ENCODE measurements at regions not wholly inside any gene's neighbourhood (a gene's known extent, or its start where the extent isn't known, plus 50 kb on each side); places are given as distances from the start of the nearest gene placed in this dataset.

DNA sequence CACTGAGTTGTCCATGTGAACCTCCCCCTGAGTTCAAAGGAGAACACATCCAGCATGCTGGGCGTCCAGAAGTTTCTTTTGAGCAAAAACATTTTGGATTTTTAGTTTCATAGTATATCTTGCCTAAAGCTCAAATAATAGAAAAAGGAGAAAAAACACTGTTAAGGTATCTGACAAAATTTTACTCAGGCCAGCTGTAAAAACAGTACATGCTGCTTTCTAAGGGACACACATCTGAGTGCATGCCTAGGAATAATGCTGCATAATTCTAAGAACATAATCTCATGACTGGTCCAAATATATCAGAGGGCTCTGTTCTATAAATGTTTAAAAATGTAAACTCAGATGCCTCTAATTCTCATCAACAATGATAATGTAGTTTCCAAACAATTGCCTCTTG, 561.3 kb upstream of the INTU start:
- no peak for DNase-seq (ENCODE audit: low read depth)

DNA sequence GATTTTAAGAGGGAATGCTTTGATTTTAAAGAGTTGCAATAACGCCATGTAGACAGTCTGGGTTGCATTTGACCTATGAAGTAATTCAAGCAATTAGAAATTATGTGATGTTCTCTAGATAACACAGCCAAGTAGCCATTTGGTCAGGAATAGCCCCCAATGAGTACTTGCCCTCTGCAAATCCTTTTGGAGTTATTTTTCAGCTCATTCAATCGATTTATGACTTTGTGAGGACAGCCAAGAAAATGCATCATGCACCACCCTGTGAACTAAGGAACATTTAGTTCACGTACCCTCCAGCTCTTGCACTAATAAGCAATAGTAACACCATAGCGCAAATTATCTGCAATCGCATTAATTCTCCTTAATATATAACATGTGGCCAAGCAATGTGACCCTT, 552.6 kb upstream of the INTU start:
- no peak for DNase-seq (ENCODE audit: low read depth)

GRCh38 chr4:127081041-127081440, 551.7 kb upstream of the INTU start:
- no peak for DNase-seq (ENCODE audit: low read depth)

DNA sequence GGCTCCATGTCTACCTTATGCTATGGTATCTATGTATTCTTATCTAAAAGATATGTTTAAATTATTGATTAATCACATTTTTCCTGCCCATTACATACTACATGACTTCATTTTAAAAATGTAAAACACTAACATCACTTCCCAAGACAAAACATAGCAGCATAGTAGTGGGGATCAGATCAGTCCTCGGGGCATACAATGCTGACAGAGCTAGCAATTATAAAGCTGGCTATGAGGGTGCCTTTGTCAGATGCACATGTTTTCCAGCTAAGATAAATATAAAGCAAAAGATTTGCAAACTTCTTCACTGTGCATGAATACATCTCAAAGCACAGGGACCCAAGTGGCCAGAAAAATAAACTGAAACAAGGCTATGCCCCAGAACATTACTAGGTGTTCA, 549.8 kb upstream of the INTU start:
- DNase-seq (ENCODE audit: low read depth) = no peak

DNA sequence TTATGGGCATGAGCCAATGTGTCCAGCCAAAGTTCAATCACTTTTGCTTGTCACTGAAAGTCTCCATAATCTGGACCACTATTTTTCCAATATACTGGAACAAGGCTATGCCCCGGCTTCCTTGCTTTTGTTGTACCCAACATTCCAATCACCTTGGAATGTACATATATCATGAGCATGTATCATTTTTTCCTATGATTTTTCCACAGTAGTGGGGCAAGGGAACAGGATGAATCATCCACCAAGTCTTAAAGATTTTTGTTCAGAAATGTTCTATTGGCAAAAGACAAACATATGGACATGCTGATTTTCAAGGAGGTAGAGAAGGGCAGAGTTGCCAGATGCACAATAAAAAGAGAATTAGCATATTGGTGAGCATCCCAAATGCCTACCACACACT, 548.1 kb upstream of the INTU start:
- no peak for DNase-seq (ENCODE audit: low read depth)

DNA sequence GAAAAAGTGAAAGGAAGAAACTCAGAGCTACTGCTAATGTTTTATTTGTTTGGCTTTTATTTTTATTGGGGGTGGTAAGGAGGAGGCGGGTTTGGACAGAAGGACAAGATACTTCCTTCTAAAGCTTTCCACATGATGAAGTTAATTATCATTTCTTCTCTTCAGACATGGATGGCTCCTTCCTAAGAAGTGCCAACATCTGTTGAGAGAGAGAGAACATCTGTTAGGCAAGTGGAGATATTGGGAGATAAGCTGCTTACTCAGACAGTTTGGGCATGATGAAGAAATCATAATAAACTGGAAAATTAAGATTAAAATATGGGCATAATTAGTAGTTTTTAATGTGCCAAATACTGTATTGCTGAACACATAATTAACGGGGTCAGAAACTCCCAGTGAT, 535.7 kb upstream of the INTU start:
- no peak for DNase-seq (ENCODE audit: low read depth)

DNA sequence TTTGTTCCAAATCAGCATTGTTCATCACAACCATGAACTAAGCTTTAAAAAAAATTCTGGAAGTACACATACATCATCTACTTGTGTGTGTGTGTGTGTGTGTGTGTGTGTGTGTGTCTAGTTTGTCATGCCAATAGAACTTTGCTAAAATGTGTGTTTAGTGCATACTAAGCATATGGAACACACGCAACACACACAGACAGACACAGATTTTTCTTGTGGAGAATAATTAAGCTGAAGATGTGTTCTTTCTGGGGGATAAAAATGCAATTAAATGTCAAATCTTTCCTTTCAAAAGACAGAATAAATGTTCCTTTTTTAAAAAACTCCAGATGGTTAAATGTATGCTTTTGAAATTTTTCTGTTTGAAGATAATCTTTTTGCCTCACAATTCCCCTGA, 530.4 kb upstream of the INTU start:
- no peak for DNase-seq (ENCODE audit: low read depth)

DNA sequence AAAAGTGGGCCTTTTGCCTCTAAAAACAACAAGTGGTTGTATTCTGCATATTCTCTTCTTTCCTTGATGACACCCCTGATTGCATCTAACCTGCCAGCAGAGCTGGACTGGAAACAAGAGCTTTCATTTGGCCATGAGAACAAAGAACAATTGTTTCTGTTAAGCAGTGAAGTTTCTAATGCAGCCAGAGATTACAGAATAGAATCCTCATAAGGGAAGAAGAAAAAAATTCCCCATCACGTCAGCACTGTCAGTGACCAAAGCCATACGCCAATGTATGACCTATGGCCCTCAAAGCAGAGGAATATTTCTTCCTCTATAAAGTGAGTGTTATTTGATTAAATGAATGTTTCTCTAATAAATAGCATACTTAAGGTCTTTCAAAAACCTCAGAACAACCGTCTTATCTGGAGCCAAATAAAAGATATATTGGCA, 529.1 kb upstream of the INTU start:
- DNase-seq (ENCODE audit: low read depth) = no peak

DNA sequence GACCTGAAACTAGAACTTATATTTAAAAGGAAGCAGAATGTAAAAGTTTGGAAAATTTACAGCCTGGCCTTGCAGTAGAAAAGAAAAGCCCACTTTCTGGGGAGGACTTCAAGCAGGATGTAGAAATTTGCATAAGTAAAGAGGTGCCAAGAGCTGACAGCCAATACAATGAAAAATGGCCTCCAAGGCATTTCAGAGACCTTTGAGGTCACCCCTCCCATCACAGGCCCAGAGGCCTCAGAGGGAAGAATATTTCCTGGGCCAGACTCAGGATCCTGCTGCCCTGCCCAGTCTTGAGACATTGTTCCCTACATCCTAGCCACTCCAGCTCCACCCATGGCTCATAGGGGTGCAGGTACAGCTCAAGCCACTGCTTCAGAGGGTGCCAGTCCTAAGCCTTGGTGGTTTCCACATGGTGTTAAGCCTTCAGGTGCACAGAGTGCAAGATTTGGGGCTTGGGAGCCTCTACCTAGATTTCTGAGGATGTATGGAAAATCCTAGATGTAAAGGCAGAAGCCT, 518.9 kb upstream of the INTU start:
- no peak for DNase-seq (ENCODE audit: low read depth)

DNA sequence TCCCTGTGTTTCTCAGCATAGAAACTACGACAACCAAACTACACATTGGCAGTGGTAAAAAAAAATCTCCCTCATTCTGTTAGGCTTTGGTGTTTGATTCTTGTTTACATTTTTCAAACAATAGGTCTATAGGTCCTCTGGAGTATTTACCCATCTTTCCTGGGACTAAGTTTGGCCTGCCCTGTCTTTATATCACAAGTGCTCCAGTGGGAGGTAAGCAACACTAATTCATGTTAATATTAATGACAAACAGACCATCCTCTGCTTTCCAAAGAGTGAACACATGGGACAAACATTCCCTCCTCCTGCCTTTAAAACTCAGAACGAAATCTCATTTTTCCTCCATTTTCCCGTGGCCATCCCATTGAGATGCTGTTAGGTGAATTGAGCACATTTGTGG, 514.1 kb upstream of the INTU start:
- no peak for DNase-seq (ENCODE audit: low read depth)

DNA sequence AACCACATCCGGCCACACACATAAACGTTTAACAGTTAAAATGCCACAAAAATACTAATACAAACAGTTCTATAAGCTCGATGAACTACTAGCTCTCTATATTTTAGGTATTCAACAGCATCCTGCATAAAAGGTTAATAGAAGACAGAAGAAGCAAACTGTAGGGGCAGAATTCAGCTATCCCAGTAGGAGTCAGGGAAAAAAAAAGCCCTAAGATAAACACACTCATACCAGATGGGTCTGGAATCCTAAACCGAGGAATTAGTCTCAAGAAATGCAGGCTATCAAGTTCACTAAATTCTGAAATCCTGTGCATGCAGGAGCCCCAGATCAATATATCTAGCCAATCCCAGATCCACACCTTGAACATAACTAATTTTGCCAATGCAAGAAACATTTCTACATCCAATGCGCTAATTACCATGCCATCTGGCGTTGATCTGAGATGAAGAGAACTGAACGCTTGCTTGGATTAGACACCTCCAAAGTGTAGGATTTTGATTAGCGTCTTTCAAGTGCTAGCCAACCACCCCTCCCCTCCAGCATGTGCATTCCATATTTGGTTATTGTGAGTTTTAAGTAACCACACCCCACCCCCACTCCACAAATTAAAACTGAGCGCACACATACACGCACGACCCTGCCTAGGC, 512.2 kb upstream of the INTU start:
- no peak for DNase-seq (ENCODE audit: low read depth)

GRCh38 chr4:127124919-127125318, 507.8 kb upstream of the INTU start:
- DNase-seq (ENCODE audit: low read depth) = no peak

DNA sequence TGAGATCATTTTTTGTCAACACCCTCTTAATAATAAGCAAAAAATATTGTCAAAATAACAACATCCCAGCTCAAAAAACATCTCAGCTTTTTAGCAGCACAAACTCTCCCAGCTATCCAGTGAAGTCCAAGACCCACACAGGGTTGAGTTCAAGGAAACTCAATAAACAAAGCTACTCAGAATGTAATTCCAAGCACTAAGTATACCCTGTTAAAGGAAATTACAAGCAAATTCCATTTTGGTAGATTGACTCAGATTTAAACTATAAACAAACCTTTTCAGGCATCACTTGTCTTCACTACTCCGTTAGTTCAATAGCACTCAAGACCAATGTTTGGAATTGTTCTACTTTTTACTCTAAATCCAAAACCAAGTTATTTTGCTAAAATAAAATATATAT, 506.0 kb upstream of the INTU start:
- no peak for DNase-seq (ENCODE audit: low read depth)

DNA sequence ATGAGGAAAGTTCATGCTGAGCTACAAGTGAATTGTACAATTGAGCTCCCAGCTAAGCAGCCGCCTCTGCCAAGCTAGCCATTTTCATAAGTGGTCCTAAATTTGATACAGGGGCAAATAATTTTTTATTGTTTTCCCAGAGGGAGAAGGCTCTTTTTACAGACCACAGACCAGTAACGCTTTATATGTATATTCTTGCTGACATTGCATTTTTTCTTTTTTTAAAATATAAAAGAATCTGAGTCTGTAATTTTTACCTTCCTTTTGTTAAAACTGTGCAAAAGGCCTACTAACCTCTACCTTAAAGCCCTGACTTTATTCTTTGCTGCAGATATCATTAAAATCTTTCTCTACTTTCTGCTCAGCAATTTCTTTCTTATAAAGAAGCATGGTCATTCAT, 501.2 kb upstream of the INTU start:
- DNase-seq (ENCODE audit: low read depth) = no peak

GRCh38 chr4:127134490-127134889, 498.3 kb upstream of the INTU start:
- DNase-seq (ENCODE audit: low read depth) = no peak

DNA sequence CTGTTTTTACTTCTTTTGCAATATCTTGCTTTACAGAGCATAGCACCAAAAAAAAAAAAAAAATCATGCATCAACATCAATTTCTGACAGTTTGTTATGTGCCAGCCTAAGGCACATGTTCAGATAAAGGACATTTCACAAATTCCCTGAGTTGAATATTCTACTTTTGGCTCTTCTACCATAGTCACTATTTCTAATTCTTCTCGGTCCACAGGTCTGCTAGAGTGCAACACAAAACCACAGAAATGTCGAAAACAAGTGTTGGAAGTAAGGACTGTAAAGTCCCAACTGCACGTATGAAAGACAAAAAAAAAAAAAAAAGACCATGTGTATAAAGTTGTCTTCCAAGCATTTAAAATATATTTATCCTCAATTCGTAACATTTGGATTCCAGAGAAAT, 494.2 kb upstream of the INTU start:
- no peak for DNase-seq (ENCODE audit: low read depth)

DNA sequence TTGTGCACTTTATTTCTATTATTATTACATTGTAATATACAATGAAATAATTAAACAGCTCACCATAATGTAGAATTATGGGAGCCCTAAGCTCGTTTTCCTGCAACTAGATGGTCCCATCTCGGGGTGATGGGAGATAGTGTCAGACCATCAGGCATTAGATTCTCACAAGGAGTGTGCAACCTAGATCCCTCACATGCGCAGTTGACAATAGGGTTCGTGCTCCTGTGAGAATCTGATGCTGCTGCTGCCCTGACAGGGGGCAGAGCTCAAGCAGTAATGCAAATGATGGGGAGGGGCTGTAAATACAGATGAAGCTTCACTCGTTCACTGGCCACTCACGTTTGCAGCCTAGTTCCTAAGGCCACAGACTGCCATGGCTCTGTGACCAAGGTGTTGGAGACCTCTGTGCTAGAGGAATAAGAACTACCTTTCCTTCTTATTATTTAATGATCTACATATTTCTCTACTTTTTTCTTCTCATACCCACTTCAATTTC, 492.9 kb upstream of the INTU start:
- DNase-seq (ENCODE audit: low read depth) = no peak

DNA sequence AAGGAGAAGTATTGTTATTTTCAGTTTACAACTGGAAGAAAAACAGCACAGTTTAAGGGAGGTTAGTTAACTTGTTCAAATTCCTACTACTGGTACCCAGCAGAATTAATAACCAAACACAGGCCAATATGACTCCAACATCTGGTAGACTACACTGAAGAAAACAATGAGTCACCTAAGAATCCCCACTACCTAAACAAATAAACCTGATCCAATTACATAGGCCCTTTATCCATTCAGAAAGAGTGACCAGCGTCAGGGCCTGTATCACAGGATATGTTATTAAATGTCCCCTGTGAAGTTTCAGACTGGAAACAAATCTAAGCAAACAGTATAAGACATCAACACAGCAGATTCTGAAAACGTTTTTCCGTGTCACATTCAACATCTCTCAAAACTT, 492.5 kb upstream of the INTU start:
- DNase-seq (ENCODE audit: low read depth) = no peak

DNA sequence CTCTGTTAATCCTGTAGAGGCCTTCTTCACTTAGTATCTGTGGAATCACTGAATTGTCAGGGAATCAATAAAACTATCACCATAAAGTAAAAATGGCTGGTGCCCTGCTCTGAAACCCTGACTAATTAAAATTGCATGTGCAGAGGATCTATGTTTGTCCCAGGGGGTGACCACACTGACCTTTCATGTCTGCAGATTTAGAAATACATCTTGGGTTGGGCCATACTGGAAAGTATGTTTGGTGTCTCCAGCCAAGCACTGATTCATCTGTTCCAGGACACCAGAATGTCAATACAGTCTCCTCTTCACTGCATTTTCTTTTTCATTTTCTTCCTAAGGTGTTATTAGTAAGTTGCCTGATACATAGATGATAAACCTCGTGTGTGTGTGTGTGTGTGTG, 490.9 kb upstream of the INTU start:
- DNase-seq (ENCODE audit: low read depth) = no peak

GRCh38 chr4:127143460-127144195, 489.1 kb upstream of the INTU start:
- no peak for DNase-seq (ENCODE audit: low read depth)

GRCh38 chr4:127145006-127145540, 487.7 kb upstream of the INTU start:
- no peak for DNase-seq (ENCODE audit: low read depth)

DNA sequence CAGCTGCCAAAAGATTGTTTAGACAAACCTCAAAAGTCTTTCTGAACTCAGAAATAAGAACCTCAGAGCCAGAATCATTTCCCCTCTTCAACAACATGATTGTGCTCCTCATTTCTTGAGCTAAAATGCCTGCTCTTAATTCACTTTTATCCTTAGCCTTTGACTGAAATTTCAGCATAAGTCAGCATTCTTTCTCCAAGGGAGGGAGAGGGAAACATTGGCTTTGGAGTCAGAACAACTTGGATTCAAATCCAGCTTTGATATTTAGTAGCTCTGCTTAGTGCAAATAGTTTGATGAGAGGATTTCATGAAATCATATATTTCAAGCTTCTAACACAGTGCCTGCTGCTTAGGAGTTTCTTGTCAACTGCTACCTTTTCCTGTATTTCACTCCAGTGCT, 484.6 kb upstream of the INTU start:
- DNase-seq (ENCODE audit: low read depth) = no peak

DNA sequence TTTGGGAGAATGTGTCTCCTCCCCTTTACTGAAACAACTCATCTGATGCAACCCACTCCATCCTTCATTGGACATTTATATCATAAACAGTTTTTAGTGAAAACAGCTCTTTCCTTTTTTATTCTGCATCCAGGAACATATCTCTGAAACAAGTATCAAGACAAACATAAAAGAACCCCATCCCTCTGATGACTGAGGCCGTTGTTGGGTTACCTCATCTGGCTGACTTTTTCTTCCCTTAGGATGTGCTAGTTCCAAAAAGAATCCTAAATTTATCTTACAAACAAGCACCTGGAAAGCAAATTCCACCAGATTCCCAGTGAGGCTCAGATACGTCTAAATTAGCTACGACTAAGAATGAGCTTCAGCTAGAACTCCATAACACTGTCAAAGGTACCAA, 483.7 kb upstream of the INTU start:
- DNase-seq (ENCODE audit: low read depth) = no peak

Data from activated T-cell treated with anti-CD3 and anti-CD28 coated beads for 24 hours (primary cell).